CD14-positive monocyte (primary cell): ENCODE measurements at regions not wholly inside any gene's neighbourhood (a gene's known extent, or its start where the extent isn't known, plus 50 kb on each side); places are given as distances from the start of the nearest gene placed in this dataset.

Experiments used
- DNase-seq, 3 donors: peaks; one replicate each; pipeline ENCODE4 v3.0.0-alpha.2; 2011 to 2022
- H2AFZ ChIP-seq: 2 replicates; pipeline ENCODE4 v1.6.0; 2012; ENCODE audit warnings: mild to moderate bottlenecking, low read depth, low read length, inconsistent platforms; ENCODE audit not compliant: insufficient read depth, poor library complexity, severe bottlenecking
- H3K27ac ChIP-seq, 2 donors: 1 replicate in 1 of 2; 2 replicates in 1 of 2; pipeline ENCODE4 v1.5.1; 2012 to 2013; ENCODE audit warnings: low read length in 2 of 2, control low read depth in 1 of 2, inconsistent platforms in 1 of 2, low read depth in 1 of 2, mild to moderate bottlenecking in 1 of 2
- H3K27me3 ChIP-seq, 2 donors: one replicate each; pipeline versions ENCODE4 v1.6.0 to v1.6.1; 2011 to 2013; ENCODE audit warnings: low read length in 2 of 2; ENCODE audit not compliant: control insufficient read depth in 2 of 2, insufficient read depth in 2 of 2
- H3K36me3 ChIP-seq, 2 donors: replicated peaks in 1 of 2; 1 replicate in 1 of 2; 2 replicates in 1 of 2; pipeline versions ENCODE4 v1.5.1 to v1.6.1; 2012 to 2013; ENCODE audit warnings: low read length in 2 of 2, control low read depth in 1 of 2, inconsistent platforms in 1 of 2, mild to moderate bottlenecking in 1 of 2; ENCODE audit not compliant: insufficient read depth in 2 of 2, control insufficient read depth in 1 of 2
- H3K4me1 ChIP-seq, 2 donors: 1 replicate in 1 of 2; 2 replicates in 1 of 2; pipeline versions ENCODE4 v1.5.1 to v1.6.1; 2012 to 2013; ENCODE audit warnings: low read length in 2 of 2, control low read depth in 1 of 2, inconsistent platforms in 1 of 2, mild to moderate bottlenecking in 1 of 2, moderate library complexity in 1 of 2; ENCODE audit not compliant: insufficient read depth in 2 of 2, control insufficient read depth in 1 of 2
- H3K4me2 ChIP-seq: replicated peaks from 2 replicates; pipeline ENCODE3; 2012; ENCODE audit warnings: low read length, moderate library complexity, mild to moderate bottlenecking; ENCODE audit not compliant: poor library complexity, severe bottlenecking; ENCODE audit errors: extremely low read depth
- H3K4me3 ChIP-seq, 3 experiments: fragments of 200-600 bp in 1 of 3; sonication (generic) in 1 of 3; replicated peaks in 1 of 3; 1 replicate in 2 of 3; 2 replicates in 1 of 3; pipeline ENCODE4 v1.5.1; 2011 to 2013; ENCODE audit warnings: low read length in 3 of 3, mild to moderate bottlenecking in 3 of 3, control low read depth in 2 of 3, low read depth in 2 of 3, inconsistent platforms in 1 of 3, moderate library complexity in 1 of 3
- H3K79me2 ChIP-seq: 2 replicates; pipeline ENCODE4 v1.6.0; 2012; ENCODE audit warnings: mild to moderate bottlenecking, control low read depth, inconsistent platforms, low read length, moderate library complexity; ENCODE audit not compliant: insufficient read depth
- H3K9ac ChIP-seq: 2 replicates; pipeline ENCODE4 v1.6.0; 2017; ENCODE audit warnings: low read length, mild to moderate bottlenecking; ENCODE audit not compliant: insufficient read depth, poor library complexity, severe bottlenecking
- H3K9me3 ChIP-seq, 2 donors: replicated peaks in 1 of 2; 1 replicate in 1 of 2; 2 replicates in 1 of 2; pipeline versions ENCODE4 v1.5.1 to v1.6.1; 2012 to 2013; ENCODE audit warnings: low read length in 2 of 2, control low read depth in 1 of 2; ENCODE audit not compliant: control insufficient read depth in 1 of 2, insufficient read depth in 1 of 2
- H4K20me1 ChIP-seq: 2 replicates; pipeline ENCODE4 v1.6.0; 2012; ENCODE audit warnings: mild to moderate bottlenecking, low read length, control low read depth, moderate library complexity; ENCODE audit not compliant: insufficient read depth
- H3K27ac Mint-ChIP-seq, 7 donors: one replicate each; pipeline ENCODE4 v1.8.0; 2020; ENCODE audit warnings: mild to moderate bottlenecking in 7 of 7, mixed read lengths in 7 of 7, moderate library complexity in 6 of 7, inconsistent platforms in 2 of 7
- H3K27me3 Mint-ChIP-seq, 3 donors: one replicate each; pipeline ENCODE4 v1.8.0; 2021 to 2022; ENCODE audit warnings: low read depth in 3 of 3, mild to moderate bottlenecking in 3 of 3, mixed read lengths in 3 of 3, moderate library complexity in 3 of 3, inconsistent platforms in 1 of 3
- H3K36me3 Mint-ChIP-seq, 2 donors: one replicate each; pipeline ENCODE4 v1.8.0; 2020; ENCODE audit warnings: mixed read lengths in 2 of 2, inconsistent platforms in 1 of 2, mild to moderate bottlenecking in 1 of 2
- H3K4me1 Mint-ChIP-seq: one replicate; pipeline ENCODE4 v1.8.0; 2020; ENCODE audit warnings: mild to moderate bottlenecking, mixed read lengths
- H3K4me3 Mint-ChIP-seq, 2 donors: one replicate each; pipeline ENCODE4 v1.8.0; 2020; ENCODE audit warnings: mild to moderate bottlenecking in 2 of 2, mixed read lengths in 2 of 2, moderate library complexity in 1 of 2
- H3K9me3 Mint-ChIP-seq, 7 donors: one replicate each; pipeline ENCODE4 v1.8.0; 2020 to 2022; ENCODE audit warnings: mixed read lengths in 7 of 7, mild to moderate bottlenecking in 6 of 7, moderate library complexity in 6 of 7, inconsistent platforms in 2 of 7
- WGBS: methylation state at CpG from one replicate; pipeline ENCODE4 v1.1.5; 2013; ENCODE audit warnings: missing lambda C conversion rate; ENCODE audit not compliant: insufficient coverage; 5-methylcytosine and 5-hydroxymethylcytosine counted together
- intact Hi-C, 2 donors: fragments of 100-400 bp; cut with micrococcal nuclease; formaldehyde crosslinking; loops; one replicate each; pipeline versions ENCODE4 v1.15.0 to v1.15.1; 2023
- TF ChIP-seq, protein P1 (sequence below): fragments of 200-600 bp; IDR thresholded peaks from one replicate; pipeline ENCODE4 v1.8.0; 2022; ENCODE audit warnings: antibody characterized with exemption, mild to moderate bottlenecking

DNA sequence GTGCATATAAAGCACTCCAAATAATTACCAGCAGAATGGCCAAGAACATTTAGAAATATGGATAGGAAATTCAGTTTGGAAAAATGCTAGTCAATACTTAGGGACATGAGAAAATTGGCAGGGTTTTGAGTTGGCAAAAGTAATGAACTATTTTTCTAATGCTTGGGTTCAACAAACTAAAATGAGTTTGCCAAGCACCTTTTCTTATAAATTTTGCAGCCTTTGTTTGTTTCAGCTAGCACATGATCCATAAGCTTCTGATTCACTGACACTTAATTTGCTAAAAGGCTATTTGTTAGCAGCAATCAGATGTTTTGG lies 324.8 kb downstream of the QKI start:
- H3K9me3 Mint-ChIP-seq = peaks cover 0 to 2% (median 0%) of the 10 kb centered on the region in 7 donors
- Histone ChIP-seq H3K4me1 (no peaks in the 10 kb centered on the region), H2AFZ (no peak overlapping the region), H3K36me3 (no peaks in the 10 kb centered on the region), H3K27ac (no peak overlapping the region), H3K79me2 (no peaks in the 10 kb centered on the region), H3K9ac (no peak overlapping the region), H3K4me2 (no peak overlapping the region), H3K27me3 (peaks cover 0 to 3% of the 10 kb centered on the region in 2 donors), H4K20me1 (no peaks in the 10 kb centered on the region), H3K4me3 (no peak overlapping the region), H3K9me3 (no peaks in the 10 kb centered on the region)
- H3K4me1 Mint-ChIP-seq = peaks cover 10% of the 10 kb centered on the region
- TF ChIP-seq, protein P1, sequence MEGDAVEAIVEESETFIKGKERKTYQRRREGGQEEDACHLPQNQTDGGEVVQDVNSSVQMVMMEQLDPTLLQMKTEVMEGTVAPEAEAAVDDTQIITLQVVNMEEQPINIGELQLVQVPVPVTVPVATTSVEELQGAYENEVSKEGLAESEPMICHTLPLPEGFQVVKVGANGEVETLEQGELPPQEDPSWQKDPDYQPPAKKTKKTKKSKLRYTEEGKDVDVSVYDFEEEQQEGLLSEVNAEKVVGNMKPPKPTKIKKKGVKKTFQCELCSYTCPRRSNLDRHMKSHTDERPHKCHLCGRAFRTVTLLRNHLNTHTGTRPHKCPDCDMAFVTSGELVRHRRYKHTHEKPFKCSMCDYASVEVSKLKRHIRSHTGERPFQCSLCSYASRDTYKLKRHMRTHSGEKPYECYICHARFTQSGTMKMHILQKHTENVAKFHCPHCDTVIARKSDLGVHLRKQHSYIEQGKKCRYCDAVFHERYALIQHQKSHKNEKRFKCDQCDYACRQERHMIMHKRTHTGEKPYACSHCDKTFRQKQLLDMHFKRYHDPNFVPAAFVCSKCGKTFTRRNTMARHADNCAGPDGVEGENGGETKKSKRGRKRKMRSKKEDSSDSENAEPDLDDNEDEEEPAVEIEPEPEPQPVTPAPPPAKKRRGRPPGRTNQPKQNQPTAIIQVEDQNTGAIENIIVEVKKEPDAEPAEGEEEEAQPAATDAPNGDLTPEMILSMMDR = no peak
- no peak overlapping the region for H3K4me3 Mint-ChIP-seq
- no peak for DNase-seq
- no peaks in the 10 kb centered on the region for H3K36me3 Mint-ChIP-seq
- intact Hi-C loops = no loop called here
- peaks cover 22 to 38% (median 27%) of the 10 kb centered on the region in 3 donors for H3K27me3 Mint-ChIP-seq
- H3K27ac Mint-ChIP-seq = no peak overlapping the region

GRCh38 chr6:163738725-163739407 lies 324.3 kb downstream of the QKI start:
- peaks cover 22 to 38% (median 22%) of the 10 kb centered on the region in 3 donors for H3K27me3 Mint-ChIP-seq
- WGBS = no CpG with 5 or more reads among the region's 3 CpGs
- Histone ChIP-seq H3K9ac (no peak overlapping the region), H3K27ac (no peak overlapping the region), H3K79me2 (no peaks in the 10 kb centered on the region), H3K4me1 (no peaks in the 10 kb centered on the region), H3K27me3 (peaks cover 0 to 3% of the 10 kb centered on the region in 2 donors), H3K4me3 (no peak overlapping the region), H4K20me1 (no peaks in the 10 kb centered on the region), H3K9me3 (no peaks in the 10 kb centered on the region), H3K4me2 (no peak overlapping the region), H3K36me3 (no peaks in the 10 kb centered on the region), H2AFZ (no peak overlapping the region)
- H3K9me3 Mint-ChIP-seq = peaks cover 0 to 2% (median 0%) of the 10 kb centered on the region in 7 donors
- H3K27ac Mint-ChIP-seq = no peak overlapping the region
- no peaks in the 10 kb centered on the region for H3K36me3 Mint-ChIP-seq
- peaks cover 10% of the 10 kb centered on the region for H3K4me1 Mint-ChIP-seq
- DNase-seq = no peak
- H3K4me3 Mint-ChIP-seq = no peak overlapping the region
- TF ChIP-seq, protein P1 = no peak
- intact Hi-C loops = no loop called here
